ENCODE measurements at regions not wholly inside any gene's neighbourhood (a gene's known extent, or its start where the extent isn't known, plus 50 kb on each side); places are given as distances from the start of the nearest gene placed in this dataset.
"Not testable (repeated sequence)": the region's sequence is repeated elsewhere in the genome, so short reads cannot be mapped to it uniquely, and the experiment has no call there.

- not testable (repeated sequence) for TF ChIP-seq CTCF, POLR2AphosphoS5, POLR2A, EP300 (IDR thresholded peaks at IDR 0.05)
These were observed 81.8 kb upstream of the ABCA12 start for GRCh38 chr2:215220221-215220620.
